ENCODE measurements at regions not wholly inside any gene's neighbourhood (a gene's known extent, or its start where the extent isn't known, plus 50 kb on each side); places are given as distances from the start of the nearest gene placed in this dataset.

DNA sequence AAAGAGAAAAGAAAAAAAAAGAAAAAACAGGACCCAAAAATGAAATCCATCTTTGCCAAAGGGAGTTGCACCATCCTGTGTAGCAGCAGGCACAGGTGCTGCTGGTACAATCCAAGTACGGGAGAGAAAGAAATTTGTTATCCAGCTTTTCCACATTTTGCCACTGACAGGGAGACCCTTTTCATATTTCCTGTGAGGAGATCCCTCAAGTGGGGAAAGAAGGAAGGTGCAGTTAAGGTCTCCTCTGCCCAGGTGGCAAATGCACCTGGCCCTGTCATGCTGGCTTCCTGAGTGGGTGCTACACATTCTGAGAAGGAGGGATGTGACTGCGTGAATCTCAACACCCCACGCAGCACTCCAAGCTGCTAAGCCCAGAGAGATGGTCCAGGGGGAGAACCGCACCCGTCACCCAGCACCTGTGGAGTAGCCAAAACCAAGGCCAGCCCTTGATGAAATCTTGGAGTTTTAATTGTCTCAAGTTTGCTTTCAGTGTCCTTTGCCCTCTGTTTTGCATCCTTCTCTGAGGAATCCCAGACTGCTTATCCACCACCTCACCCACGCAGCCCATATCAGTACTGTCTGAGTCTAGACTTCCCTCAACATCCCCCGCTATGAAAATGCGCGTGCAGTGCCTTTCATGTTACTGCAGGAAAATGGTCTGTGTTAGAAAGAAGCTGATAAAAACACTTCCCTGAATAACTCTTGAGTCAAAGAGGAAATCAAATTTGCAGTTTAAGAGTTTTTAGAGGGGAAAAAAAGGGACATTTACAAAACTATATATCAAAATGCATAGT lies 141.9 kb upstream of the THBS1 start:
- DNase-seq (ENCODE audit: low read depth, low spot score), result no peak
- no peak for FAIRE-seq
- POLR2A ChIA-PET, result no interaction called here
- H3K4me1 ChIP-seq (ENCODE audit: control insufficient read depth, extremely low read depth, insufficient read depth, low read length), result peaks cover 18% of the 10 kb centered on the region
- intact Hi-C loops (cut with micrococcal nuclease) (no loop called here), dilution Hi-C loops (cut with MboI; ENCODE audit: extremely low pct_ligation_motif_present, low sequenced_read_pairs) (no loop called here)
- H3K9me3 ChIP-seq (replicated peaks; ENCODE audit: control insufficient read depth, insufficient read depth, low read length), result no peaks in the 10 kb centered on the region
- no TSS peak for BruUV-seq (replicated peaks)
- H4K20me1 ChIP-seq (replicated peaks; ENCODE audit: control insufficient read depth, extremely low read depth, insufficient read depth, low read length), result no peaks in the 10 kb centered on the region
- CTCF ChIA-PET, result interaction anchor here (0.8 to 4.4 kb wide), 3 partner anchors 8 to 87 kb away, joined by 3 to 19 read pairs (median 3); no protein-coding TSS in a partner anchor
- no peak overlapping the region for H2AFZ ChIP-seq (ENCODE audit: low read depth, low read length)
- no peak overlapping the region for H3K4me3 ChIP-seq (replicated peaks in 1 of 3; ENCODE audit: insufficient read depth in 1 of 3, low read depth in 1 of 3, low read length in 3 of 3)
- no peak overlapping the region for H3K27ac ChIP-seq (ENCODE audit: insufficient read depth, low read depth, low read length)
- TF ChIP-seq POLR2A (IDR thresholded peaks at IDR 0.05; ENCODE audit: low read depth, low read length) (no peak), GATA2 (IDR thresholded peaks at IDR 0.05; ENCODE audit: insufficient read depth, insufficient read length, low read depth, low read length) (no peak), MYC (IDR thresholded peaks at IDR 0.05; ENCODE audit: low read depth, low read length) (no peak), POLR2AphosphoS5 (IDR thresholded peaks at IDR 0.05; ENCODE audit: insufficient read depth, low read depth, low read length) (no peak), FOS (IDR thresholded peaks at IDR 0.05; ENCODE audit: borderline replicate concordance, insufficient read depth, low read length) (no peak), EZH2 (IDR thresholded peaks at IDR 0.05; ENCODE audit: borderline replicate concordance, low read depth, low read length, severe bottlenecking) (no peak), JUN (IDR thresholded peaks at IDR 0.05; ENCODE audit: borderline replicate concordance, insufficient read depth, insufficient read length, low read depth) (no peak)
- TF ChIP-seq, protein P1, sequence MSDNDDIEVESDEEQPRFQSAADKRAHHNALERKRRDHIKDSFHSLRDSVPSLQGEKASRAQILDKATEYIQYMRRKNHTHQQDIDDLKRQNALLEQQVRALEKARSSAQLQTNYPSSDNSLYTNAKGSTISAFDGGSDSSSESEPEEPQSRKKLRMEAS (IDR thresholded peaks at IDR 0.05; ENCODE audit: insufficient read depth, insufficient read length), result no peak
- TF ChIP-seq, protein P2, sequence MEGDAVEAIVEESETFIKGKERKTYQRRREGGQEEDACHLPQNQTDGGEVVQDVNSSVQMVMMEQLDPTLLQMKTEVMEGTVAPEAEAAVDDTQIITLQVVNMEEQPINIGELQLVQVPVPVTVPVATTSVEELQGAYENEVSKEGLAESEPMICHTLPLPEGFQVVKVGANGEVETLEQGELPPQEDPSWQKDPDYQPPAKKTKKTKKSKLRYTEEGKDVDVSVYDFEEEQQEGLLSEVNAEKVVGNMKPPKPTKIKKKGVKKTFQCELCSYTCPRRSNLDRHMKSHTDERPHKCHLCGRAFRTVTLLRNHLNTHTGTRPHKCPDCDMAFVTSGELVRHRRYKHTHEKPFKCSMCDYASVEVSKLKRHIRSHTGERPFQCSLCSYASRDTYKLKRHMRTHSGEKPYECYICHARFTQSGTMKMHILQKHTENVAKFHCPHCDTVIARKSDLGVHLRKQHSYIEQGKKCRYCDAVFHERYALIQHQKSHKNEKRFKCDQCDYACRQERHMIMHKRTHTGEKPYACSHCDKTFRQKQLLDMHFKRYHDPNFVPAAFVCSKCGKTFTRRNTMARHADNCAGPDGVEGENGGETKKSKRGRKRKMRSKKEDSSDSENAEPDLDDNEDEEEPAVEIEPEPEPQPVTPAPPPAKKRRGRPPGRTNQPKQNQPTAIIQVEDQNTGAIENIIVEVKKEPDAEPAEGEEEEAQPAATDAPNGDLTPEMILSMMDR (IDR thresholded peaks at IDR 0.05; ENCODE audit: extremely low read depth in 1 of 2, insufficient read depth in 1 of 2, low read depth in 1 of 2, low read length in 2 of 2), result no peak
- H3K9ac ChIP-seq (replicated peaks; ENCODE audit: extremely low read depth, insufficient read depth, low read length), result no peak overlapping the region
- no peaks in the 10 kb centered on the region for H3K36me3 ChIP-seq (ENCODE audit: control insufficient read depth in 2 of 2, extremely low read depth in 1 of 2, insufficient read depth in 2 of 2, low read length in 2 of 2)
- H3K79me2 ChIP-seq (ENCODE audit: control insufficient read depth, insufficient read depth, low read length), result no peaks in the 10 kb centered on the region
- no peaks in the 10 kb centered on the region for H3K27me3 ChIP-seq (ENCODE audit: control insufficient read depth in 2 of 2, insufficient read depth in 2 of 2, low read length in 2 of 2)
- H3K9me1 ChIP-seq (replicated peaks; ENCODE audit: control insufficient read depth, extremely low read depth, insufficient read depth, low read length), result no peaks in the 10 kb centered on the region
- no peak overlapping the region for H3K4me2 ChIP-seq (ENCODE audit: insufficient read depth, low read length)

All from endothelial cell of umbilical vein (primary cell).